Rectal smooth muscle tissue (tissue), 1 donor: ENCODE measurements at regions not wholly inside any gene's neighbourhood (a gene's known extent, or its start where the extent isn't known, plus 50 kb on each side); places are given as distances from the start of the nearest gene placed in this dataset.

ENCODE experiments used
- H3K27ac ChIP-seq: one replicate; pipeline ENCODE4 v1.7.0; 2013; ENCODE audit warnings: low read depth, low read length, inconsistent platforms
- H3K27me3 ChIP-seq: one replicate; pipeline ENCODE4 v1.7.0; 2013; ENCODE audit warnings: low read length; ENCODE audit not compliant: control insufficient read depth, insufficient read depth
- H3K36me3 ChIP-seq: one replicate; pipeline ENCODE4 v1.7.0; 2013; ENCODE audit warnings: low read length; ENCODE audit not compliant: control insufficient read depth, insufficient read depth
- H3K4me1 ChIP-seq: one replicate; pipeline ENCODE4 v1.7.0; 2013; ENCODE audit warnings: low read length; ENCODE audit not compliant: control insufficient read depth, insufficient read depth
- H3K4me3 ChIP-seq: one replicate; pipeline ENCODE4 v1.7.0; 2013; ENCODE audit warnings: low read length
- H3K9ac ChIP-seq: one replicate; pipeline ENCODE4 v1.7.0; 2013; ENCODE audit warnings: low read length

DNA sequence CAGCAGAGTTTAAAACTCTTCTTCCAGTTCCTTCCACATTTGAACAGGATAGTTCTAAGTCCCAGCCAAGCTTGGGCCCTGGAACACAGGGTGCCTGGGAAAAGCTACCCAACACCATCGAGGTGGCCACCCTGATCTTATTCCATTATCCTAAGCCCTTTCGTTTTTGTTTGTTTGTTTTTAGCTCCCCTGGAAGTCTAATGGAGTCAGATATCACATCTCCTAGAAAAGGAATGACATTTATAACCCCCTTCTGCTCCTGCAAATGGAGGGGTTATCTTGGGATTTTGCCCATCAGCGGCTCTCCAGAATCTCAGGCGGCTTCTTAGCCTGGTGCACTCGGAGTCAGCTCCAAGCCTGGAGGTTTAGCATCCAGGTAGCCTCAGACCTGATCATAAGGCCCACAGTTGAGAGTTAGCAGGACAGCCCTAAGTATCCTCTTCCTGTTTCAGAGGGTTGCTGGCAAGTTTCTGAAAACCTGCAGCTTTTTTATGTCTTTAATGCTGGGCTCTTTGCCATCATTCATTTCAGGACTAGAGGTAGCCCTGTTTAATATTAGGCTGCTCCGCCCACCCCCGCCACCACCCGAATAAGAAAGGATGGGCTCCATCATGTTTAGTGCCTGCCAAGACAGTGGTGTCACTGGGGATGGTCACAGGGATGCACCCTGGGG, 230.0 kb upstream of the LNX1 start:
- no peaks in the 10 kb centered on the region for H3K36me3 ChIP-seq
- peaks cover 16% of the 10 kb centered on the region for H3K4me1 ChIP-seq
- no peak overlapping the region for H3K4me3 ChIP-seq
- no peak overlapping the region for H3K9ac ChIP-seq
- no peak overlapping the region for H3K27ac ChIP-seq
- no peaks in the 10 kb centered on the region for H3K27me3 ChIP-seq

- H3K27ac ChIP-seq, result peak overlapping the region; percentile 4
- peaks cover 16% of the 10 kb centered on the region for H3K4me1 ChIP-seq
- no peak overlapping the region for H3K9ac ChIP-seq
- H3K36me3 ChIP-seq, result no peaks in the 10 kb centered on the region
- no peaks in the 10 kb centered on the region for H3K27me3 ChIP-seq
- H3K4me3 ChIP-seq, result no peak overlapping the region
Measured at GRCh38 chr4:53818104-53818503, 226.8 kb upstream of the LNX1 start.

- no peak overlapping the region for H3K9ac ChIP-seq
- no peaks in the 10 kb centered on the region for H3K27me3 ChIP-seq
- H3K36me3 ChIP-seq, result no peaks in the 10 kb centered on the region
- no peak overlapping the region for H3K27ac ChIP-seq
- no peak overlapping the region for H3K4me3 ChIP-seq
- H3K4me1 ChIP-seq, result peaks cover 16% of the 10 kb centered on the region
Measured at GRCh38 chr4:53816561-53816960, 225.3 kb upstream of the LNX1 start.

GRCh38 chr4:53815281-53815680, 224.0 kb upstream of the LNX1 start:
- Histone ChIP-seq H3K36me3 (no peaks in the 10 kb centered on the region), H3K27ac (no peak overlapping the region), H3K4me3 (no peak overlapping the region), H3K9ac (no peak overlapping the region), H3K27me3 (no peaks in the 10 kb centered on the region), H3K4me1 (peaks cover 9% of the 10 kb centered on the region)

- Histone ChIP-seq H3K9ac (no peak overlapping the region), H3K4me3 (no peak overlapping the region), H3K36me3 (no peaks in the 10 kb centered on the region), H3K27me3 (no peaks in the 10 kb centered on the region), H3K4me1 (peaks cover 9% of the 10 kb centered on the region), H3K27ac (no peak overlapping the region)
Measured at GRCh38 chr4:53813998-53814397, 222.7 kb upstream of the LNX1 start.

GRCh38 chr4:53810643-53811042, 219.4 kb upstream of the LNX1 start:
- no peaks in the 10 kb centered on the region for H3K4me1 ChIP-seq
- H3K36me3 ChIP-seq, result no peaks in the 10 kb centered on the region
- H3K4me3 ChIP-seq, result no peak overlapping the region
- H3K9ac ChIP-seq, result no peak overlapping the region
- no peak overlapping the region for H3K27ac ChIP-seq
- H3K27me3 ChIP-seq, result no peaks in the 10 kb centered on the region

- Histone ChIP-seq H3K4me3 (no peak overlapping the region), H3K27ac (no peak overlapping the region), H3K9ac (no peak overlapping the region), H3K36me3 (no peaks in the 10 kb centered on the region), H3K27me3 (no peaks in the 10 kb centered on the region), H3K4me1 (no peaks in the 10 kb centered on the region)
Measured at GRCh38 chr4:53809816-53810215, 218.5 kb upstream of the LNX1 start.

- no peak overlapping the region for H3K27ac ChIP-seq
- H3K36me3 ChIP-seq, result no peaks in the 10 kb centered on the region
- H3K27me3 ChIP-seq, result no peaks in the 10 kb centered on the region
- no peaks in the 10 kb centered on the region for H3K4me1 ChIP-seq
- no peak overlapping the region for H3K9ac ChIP-seq
- no peak overlapping the region for H3K4me3 ChIP-seq
Measured at GRCh38 chr4:53805291-53805690, 214.0 kb upstream of the LNX1 start.

DNA sequence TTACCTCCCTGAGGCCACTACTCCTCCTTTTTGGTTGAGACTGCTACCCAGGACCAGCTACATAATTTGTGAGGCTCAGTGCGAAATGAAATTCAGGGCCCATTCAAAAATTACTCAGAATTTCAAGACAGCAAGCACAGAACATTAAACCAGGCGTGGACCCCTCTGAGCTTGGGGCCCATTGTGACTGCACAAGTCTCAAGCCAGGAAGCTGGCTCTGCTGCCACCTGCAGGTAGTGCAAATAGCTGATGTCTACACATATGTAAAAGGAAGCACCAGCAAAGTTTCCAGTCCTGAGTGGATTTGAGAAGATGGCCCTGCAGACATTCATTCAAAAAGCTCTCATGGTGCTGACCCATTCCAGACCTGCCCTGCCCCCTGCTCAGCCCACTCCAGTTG, 213.4 kb upstream of the LNX1 start:
- Histone ChIP-seq H3K36me3 (no peaks in the 10 kb centered on the region), H3K4me3 (no peak overlapping the region), H3K4me1 (no peaks in the 10 kb centered on the region), H3K9ac (no peak overlapping the region), H3K27me3 (no peaks in the 10 kb centered on the region), H3K27ac (no peak overlapping the region)

GRCh38 chr4:53802500-53802899, 211.2 kb upstream of the LNX1 start:
- no peak overlapping the region for H3K4me3 ChIP-seq
- no peak overlapping the region for H3K9ac ChIP-seq
- no peaks in the 10 kb centered on the region for H3K4me1 ChIP-seq
- no peak overlapping the region for H3K27ac ChIP-seq
- no peaks in the 10 kb centered on the region for H3K27me3 ChIP-seq
- H3K36me3 ChIP-seq, result no peaks in the 10 kb centered on the region

- H3K4me1 ChIP-seq, result no peaks in the 10 kb centered on the region
- no peaks in the 10 kb centered on the region for H3K27me3 ChIP-seq
- H3K9ac ChIP-seq, result no peak overlapping the region
- H3K4me3 ChIP-seq, result no peak overlapping the region
- H3K27ac ChIP-seq, result no peak overlapping the region
- H3K36me3 ChIP-seq, result no peaks in the 10 kb centered on the region
Measured at GRCh38 chr4:53801373-53801772, 210.1 kb upstream of the LNX1 start.

DNA sequence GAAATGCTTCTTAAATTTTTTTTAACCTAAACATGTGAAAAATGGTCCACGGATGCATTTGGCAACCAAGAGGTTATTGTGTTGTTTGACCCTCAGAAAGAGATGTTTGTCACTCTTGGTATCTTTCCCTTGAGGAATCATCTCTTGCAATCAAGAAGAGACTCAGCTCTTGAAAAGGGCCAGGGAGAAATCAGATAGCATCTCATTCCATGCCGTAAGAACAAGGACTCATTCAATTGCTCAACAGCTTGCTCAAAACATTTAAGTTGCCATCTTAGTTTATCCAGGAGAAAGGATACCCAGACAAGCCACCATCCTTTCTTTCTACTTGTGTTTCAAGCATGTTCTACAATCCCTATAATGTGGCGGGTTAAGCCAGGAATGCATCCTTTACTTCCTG, 209.5 kb upstream of the LNX1 start:
- no peaks in the 10 kb centered on the region for H3K27me3 ChIP-seq
- no peak overlapping the region for H3K27ac ChIP-seq
- no peaks in the 10 kb centered on the region for H3K36me3 ChIP-seq
- no peaks in the 10 kb centered on the region for H3K4me1 ChIP-seq
- H3K4me3 ChIP-seq, result no peak overlapping the region
- H3K9ac ChIP-seq, result no peak overlapping the region

GRCh38 chr4:53793096-53793495, 201.8 kb upstream of the LNX1 start:
- no peak overlapping the region for H3K4me3 ChIP-seq
- H3K27me3 ChIP-seq, result no peaks in the 10 kb centered on the region
- no peaks in the 10 kb centered on the region for H3K4me1 ChIP-seq
- no peak overlapping the region for H3K9ac ChIP-seq
- H3K27ac ChIP-seq, result no peak overlapping the region
- H3K36me3 ChIP-seq, result no peaks in the 10 kb centered on the region
